NCI-H2029 (cell line): ENCODE measurements at regions not wholly inside any gene's neighbourhood (a gene's known extent, or its start where the extent isn't known, plus 50 kb on each side); places are given as distances from the start of the nearest gene placed in this dataset.
"Not testable (repeated sequence)": the region's sequence is repeated elsewhere in the genome, so short reads cannot be mapped to it uniquely, and the experiment has no call there.

Experiments
- DNase-seq: peaks from one replicate; lab custom pipeline; 2025; lab: John Stamatoyannopoulos, UW

- DNase-seq: no peak
Measured at GRCh38 chr12:3420693-3421092, 70.3 kb upstream of the PRMT8 start.

GRCh38 chr12:3421191-3421978, 69.6 kb upstream of the PRMT8 start:
- no peak for DNase-seq

GRCh38 chr12:3424796-3425195, 66.2 kb upstream of the PRMT8 start:
- DNase-seq: not testable (repeated sequence)

- no peak for DNase-seq
Measured at GRCh38 chr12:3427956-3428355, 63.0 kb upstream of the PRMT8 start.

GRCh38 chr12:3428631-3429030, 62.4 kb upstream of the PRMT8 start:
- DNase-seq: no peak

GRCh38 chr12:3429523-3429922, 61.5 kb upstream of the PRMT8 start:
- DNase-seq: not testable (repeated sequence)

GRCh38 chr12:3431686-3432085, 59.3 kb upstream of the PRMT8 start:
- DNase-seq: no peak

- peak; percentile 75 for DNase-seq
Measured at GRCh38 chr12:3432176-3432742, 58.7 kb upstream of the PRMT8 start.

GRCh38 chr12:3432868-3433267, 58.1 kb upstream of the PRMT8 start:
- no peak for DNase-seq

- peak; percentile 79 for DNase-seq
Measured at GRCh38 chr12:3436461-3437065, 54.4 kb upstream of the PRMT8 start.

- DNase-seq: no peak
Measured at GRCh38 chr12:3437986-3438385, 53.0 kb upstream of the PRMT8 start.

- no peak for DNase-seq
Measured at GRCh38 chr12:3438401-3438800, 52.6 kb upstream of the PRMT8 start.
